Mucosa of rectum (tissue), 2 donors: ENCODE measurements at regions not wholly inside any gene's neighbourhood (a gene's known extent, or its start where the extent isn't known, plus 50 kb on each side); places are given as distances from the start of the nearest gene placed in this dataset.

ENCODE experiments used
- H3K27ac ChIP-seq, 2 donors: one replicate each; pipeline ENCODE4 v1.7.0; 2013; ENCODE audit warnings: inconsistent platforms in 2 of 2, low read depth in 2 of 2, low read length in 2 of 2
- H3K27me3 ChIP-seq, 2 donors: one replicate each; pipeline ENCODE4 v1.7.0; 2013; ENCODE audit warnings: low read length in 2 of 2; ENCODE audit not compliant: control insufficient read depth in 2 of 2, insufficient read depth in 2 of 2
- H3K36me3 ChIP-seq, 2 donors: one replicate each; pipeline ENCODE4 v1.7.0; 2013; ENCODE audit warnings: low read length in 2 of 2; ENCODE audit not compliant: control insufficient read depth in 2 of 2, insufficient read depth in 2 of 2
- H3K4me1 ChIP-seq, 2 donors: one replicate each; pipeline ENCODE4 v1.7.0; 2013; ENCODE audit warnings: low read length in 2 of 2, mild to moderate bottlenecking in 1 of 2; ENCODE audit not compliant: control insufficient read depth in 2 of 2, insufficient read depth in 2 of 2
- H3K4me3 ChIP-seq, 2 donors: one replicate each; pipeline ENCODE4 v1.7.0; 2013; ENCODE audit warnings: low read length in 2 of 2
- H3K9ac ChIP-seq, 2 donors: one replicate each; pipeline ENCODE4 v1.7.0; 2013; ENCODE audit warnings: low read length in 2 of 2, low read depth in 1 of 2, mild to moderate bottlenecking in 1 of 2
- H3K9me3 ChIP-seq, 2 donors: one replicate each; pipeline ENCODE4 v1.7.0; 2013; ENCODE audit warnings: low read length in 2 of 2; ENCODE audit not compliant: control insufficient read depth in 2 of 2
- donor health status: healthy.
- donor health status: Normal muscosa, but diverticular disease.

GRCh38 chr3:145522893-145523651 is 637.9 kb downstream of the PLOD2 start:
- no peaks in the 10 kb centered on the region for H3K9me3 ChIP-seq
- H3K27ac ChIP-seq = no peak overlapping the region
- H3K27me3 ChIP-seq = no peaks in the 10 kb centered on the region
- H3K4me1 ChIP-seq = no peaks in the 10 kb centered on the region
- H3K4me3 ChIP-seq = no peak overlapping the region
- no peaks in the 10 kb centered on the region for H3K36me3 ChIP-seq
- H3K9ac ChIP-seq = no peak overlapping the region

GRCh38 chr3:145531548-145531947 is 629.4 kb downstream of the PLOD2 start:
- Histone ChIP-seq H3K27me3 (no peaks in the 10 kb centered on the region), H3K4me3 (no peak overlapping the region), H3K27ac (no peak overlapping the region), H3K9ac (no peak overlapping the region), H3K9me3 (no peaks in the 10 kb centered on the region), H3K4me1 (peaks cover 0 to 2% of the 10 kb centered on the region in 2 donors), H3K36me3 (no peaks in the 10 kb centered on the region)

GRCh38 chr3:145533696-145534095 is 627.3 kb downstream of the PLOD2 start:
- no peaks in the 10 kb centered on the region for H3K9me3 ChIP-seq
- peaks cover 0 to 2% of the 10 kb centered on the region in 2 donors for H3K4me1 ChIP-seq
- no peak overlapping the region for H3K9ac ChIP-seq
- H3K4me3 ChIP-seq = no peak overlapping the region
- no peaks in the 10 kb centered on the region for H3K36me3 ChIP-seq
- H3K27ac ChIP-seq = no peak overlapping the region
- H3K27me3 ChIP-seq = no peaks in the 10 kb centered on the region

- H3K27me3 ChIP-seq = no peaks in the 10 kb centered on the region
- no peak overlapping the region for H3K27ac ChIP-seq
- H3K9ac ChIP-seq = no peak overlapping the region
- H3K9me3 ChIP-seq = no peaks in the 10 kb centered on the region
- H3K36me3 ChIP-seq = no peaks in the 10 kb centered on the region
- peaks cover 0 to 2% of the 10 kb centered on the region in 2 donors for H3K4me1 ChIP-seq
- no peak overlapping the region for H3K4me3 ChIP-seq
Observed at GRCh38 chr3:145536461-145536860, 624.5 kb downstream of the PLOD2 start.

- Histone ChIP-seq H3K27ac (no peak overlapping the region), H3K9ac (no peak overlapping the region), H3K4me1 (no peaks in the 10 kb centered on the region), H3K27me3 (no peaks in the 10 kb centered on the region), H3K4me3 (no peak overlapping the region), H3K36me3 (no peaks in the 10 kb centered on the region), H3K9me3 (no peaks in the 10 kb centered on the region)
Observed at GRCh38 chr3:145550522-145550921, 610.5 kb downstream of the PLOD2 start.

GRCh38 chr3:145557405-145557804 is 603.6 kb downstream of the PLOD2 start:
- Histone ChIP-seq H3K4me3 (no peak overlapping the region), H3K27me3 (no peaks in the 10 kb centered on the region), H3K27ac (no peak overlapping the region), H3K9me3 (no peaks in the 10 kb centered on the region), H3K9ac (no peak overlapping the region), H3K36me3 (no peaks in the 10 kb centered on the region), H3K4me1 (no peaks in the 10 kb centered on the region)

GRCh38 chr3:145578471-145578870 is 582.5 kb downstream of the PLOD2 start:
- Histone ChIP-seq H3K27me3 (no peaks in the 10 kb centered on the region), H3K9ac (no peak overlapping the region), H3K36me3 (no peaks in the 10 kb centered on the region), H3K9me3 (no peaks in the 10 kb centered on the region), H3K4me1 (no peaks in the 10 kb centered on the region), H3K4me3 (no peak overlapping the region), H3K27ac (no peak overlapping the region)

GRCh38 chr3:145581694-145582093 is 579.3 kb downstream of the PLOD2 start:
- Histone ChIP-seq H3K4me3 (no peak overlapping the region), H3K9ac (no peak overlapping the region), H3K27me3 (no peaks in the 10 kb centered on the region), H3K36me3 (no peaks in the 10 kb centered on the region), H3K27ac (no peak overlapping the region), H3K9me3 (no peaks in the 10 kb centered on the region), H3K4me1 (no peaks in the 10 kb centered on the region)

- Histone ChIP-seq H3K4me3 (no peak overlapping the region), H3K4me1 (no peaks in the 10 kb centered on the region), H3K9ac (no peak overlapping the region), H3K27me3 (no peaks in the 10 kb centered on the region), H3K27ac (no peak overlapping the region), H3K9me3 (no peaks in the 10 kb centered on the region), H3K36me3 (no peaks in the 10 kb centered on the region)
Observed at GRCh38 chr3:145604851-145605250, 556.1 kb downstream of the PLOD2 start.

GRCh38 chr3:145620002-145620401 is 541.0 kb downstream of the PLOD2 start:
- H3K4me1 ChIP-seq = no peaks in the 10 kb centered on the region
- H3K36me3 ChIP-seq = no peaks in the 10 kb centered on the region
- no peak overlapping the region for H3K9ac ChIP-seq

More at GRCh38 chr3:145620002-145620401, 541.0 kb downstream of the PLOD2 start:
- no peak overlapping the region for H3K27ac ChIP-seq
- no peak overlapping the region for H3K4me3 ChIP-seq
- no peaks in the 10 kb centered on the region for H3K27me3 ChIP-seq
- no peaks in the 10 kb centered on the region for H3K9me3 ChIP-seq
